GM12865 (cell line): ENCODE measurements at regions not wholly inside any gene's neighbourhood (a gene's known extent, or its start where the extent isn't known, plus 50 kb on each side); places are given as distances from the start of the nearest gene placed in this dataset.

Experiments
- DNase-seq: peaks from one replicate; pipeline ENCODE4 v3.0.0; 2010; ENCODE audit warnings: low read depth
- H3K4me3 ChIP-seq: 2 replicates; pipeline ENCODE4 v1.5.1; 2011; ENCODE audit warnings: mild to moderate bottlenecking, low read depth, low read length, control low read depth
- TF ChIP-seq, protein P1 (sequence below): IDR thresholded peaks from 2 replicates; pipeline ENCODE4 v1.5.1; 2011; ENCODE audit warnings: low read length, control low read depth, low read depth, inconsistent platforms; ENCODE audit not compliant: insufficient read depth; ENCODE audit errors: missing control alignments

DNA sequence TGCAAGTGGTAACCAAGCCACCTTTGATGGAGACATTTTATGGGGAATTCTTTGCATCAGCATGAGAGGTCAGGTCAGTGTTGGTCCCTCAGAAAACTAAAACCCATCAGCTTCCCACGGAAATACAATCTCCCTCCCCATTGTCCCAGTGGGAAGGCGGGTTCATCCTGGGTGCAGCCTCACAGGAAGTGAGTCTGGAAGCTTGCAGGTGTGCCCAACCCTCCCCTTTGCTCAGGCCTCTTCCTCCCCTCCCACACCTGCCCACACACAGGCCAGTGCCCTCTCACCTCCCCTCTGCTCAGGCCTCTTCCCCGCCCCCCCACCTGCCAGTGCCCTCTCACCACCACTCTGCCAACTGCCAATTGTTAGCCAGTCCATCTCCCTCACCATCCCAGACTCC lies 166.8 kb upstream of the RAB6C start:
- TF ChIP-seq, protein P1, sequence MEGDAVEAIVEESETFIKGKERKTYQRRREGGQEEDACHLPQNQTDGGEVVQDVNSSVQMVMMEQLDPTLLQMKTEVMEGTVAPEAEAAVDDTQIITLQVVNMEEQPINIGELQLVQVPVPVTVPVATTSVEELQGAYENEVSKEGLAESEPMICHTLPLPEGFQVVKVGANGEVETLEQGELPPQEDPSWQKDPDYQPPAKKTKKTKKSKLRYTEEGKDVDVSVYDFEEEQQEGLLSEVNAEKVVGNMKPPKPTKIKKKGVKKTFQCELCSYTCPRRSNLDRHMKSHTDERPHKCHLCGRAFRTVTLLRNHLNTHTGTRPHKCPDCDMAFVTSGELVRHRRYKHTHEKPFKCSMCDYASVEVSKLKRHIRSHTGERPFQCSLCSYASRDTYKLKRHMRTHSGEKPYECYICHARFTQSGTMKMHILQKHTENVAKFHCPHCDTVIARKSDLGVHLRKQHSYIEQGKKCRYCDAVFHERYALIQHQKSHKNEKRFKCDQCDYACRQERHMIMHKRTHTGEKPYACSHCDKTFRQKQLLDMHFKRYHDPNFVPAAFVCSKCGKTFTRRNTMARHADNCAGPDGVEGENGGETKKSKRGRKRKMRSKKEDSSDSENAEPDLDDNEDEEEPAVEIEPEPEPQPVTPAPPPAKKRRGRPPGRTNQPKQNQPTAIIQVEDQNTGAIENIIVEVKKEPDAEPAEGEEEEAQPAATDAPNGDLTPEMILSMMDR = no peak
- DNase-seq = no peak
- H3K4me3 ChIP-seq = no peak overlapping the region

- no peak for DNase-seq
- H3K4me3 ChIP-seq = no peak overlapping the region
- TF ChIP-seq, protein P1 = peak; percentile 17
These were observed 166.1 kb upstream of the RAB6C start for GRCh38 chr2:129813404-129813803.

GRCh38 chr2:129816813-129817574 lies 162.5 kb upstream of the RAB6C start:
- no peak overlapping the region for H3K4me3 ChIP-seq
- TF ChIP-seq, protein P1 = no peak

GRCh38 chr2:129819855-129820254 lies 159.6 kb upstream of the RAB6C start:
- no peak for DNase-seq
- TF ChIP-seq, protein P1 = no peak
- no peak overlapping the region for H3K4me3 ChIP-seq

More at GRCh38 chr2:129816813-129817574, 162.5 kb upstream of the RAB6C start:
- no peak for DNase-seq

- no peak overlapping the region for H3K4me3 ChIP-seq
- TF ChIP-seq, protein P1 = no peak
- DNase-seq = no peak
These were observed 158.6 kb upstream of the RAB6C start for GRCh38 chr2:129820908-129821307.

- DNase-seq = no peak
- H3K4me3 ChIP-seq = no peak overlapping the region
- TF ChIP-seq, protein P1 = no peak
These were observed 158.0 kb upstream of the RAB6C start for GRCh38 chr2:129821445-129821844.

DNA sequence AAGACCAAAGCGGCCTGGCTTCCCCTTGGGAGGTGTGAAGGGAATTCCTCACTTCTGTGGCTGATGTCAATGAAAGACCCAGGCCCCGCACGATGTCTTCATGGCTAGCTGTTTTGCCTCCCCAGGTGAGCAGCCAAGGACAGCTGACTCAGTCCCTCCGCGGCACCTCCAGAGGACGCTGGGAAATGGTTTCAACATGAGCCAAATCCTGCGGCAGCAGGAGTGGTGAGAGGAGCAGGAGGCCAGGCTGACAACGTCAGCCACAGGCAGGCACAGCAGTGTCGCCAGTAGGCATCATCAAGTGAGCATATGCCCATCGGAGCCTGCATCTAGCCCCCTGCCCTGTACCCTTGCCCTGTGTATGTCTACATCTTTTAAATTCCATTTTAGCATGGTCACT lies 156.4 kb upstream of the RAB6C start:
- no peak overlapping the region for H3K4me3 ChIP-seq
- no peak for DNase-seq
- TF ChIP-seq, protein P1 = no peak
